B cell (primary cell): ENCODE measurements at regions not wholly inside any gene's neighbourhood (a gene's known extent, or its start where the extent isn't known, plus 50 kb on each side); places are given as distances from the start of the nearest gene placed in this dataset.

ENCODE experiments used
- ATAC-seq: fragments of 200-7000 bp; cut with Tn5 transposase; one replicate; pipeline ENCODE4 v1.10.0; 2021; ENCODE audit warnings: low read depth, mild to moderate bottlenecking, moderate number of reproducible peaks, moderate library complexity
- CTCF ChIA-PET: fragments of 350-600 bp; sonication (Branson Sonifier 250); formaldehyde crosslinking; loops from one replicate; lab custom pipeline; 2021; ENCODE audit warnings: antibody characterized with exemption, inconsistent platforms; lab: Charles Lee
- POLR2A ChIA-PET: fragments of 350-600 bp; sonication (Branson Sonifier 250); formaldehyde crosslinking; loops from one replicate; lab custom pipeline; 2021; ENCODE audit warnings: antibody characterized with exemption; lab: Charles Lee
- DNase-seq: peaks from one replicate; pipeline ENCODE4 v3.0.0; 2013
- H2AFZ ChIP-seq: 2 replicates; pipeline ENCODE4 v1.6.1; 2012; ENCODE audit warnings: mild to moderate bottlenecking, low read depth, low read length; ENCODE audit not compliant: insufficient read depth, poor library complexity, severe bottlenecking
- H3K27ac ChIP-seq, 2 donors: 1 replicate in 1 of 2; 2 replicates in 1 of 2; pipeline ENCODE4 v1.5.1; 2012 to 2013; ENCODE audit warnings: low read length in 2 of 2, mild to moderate bottlenecking in 2 of 2, moderate library complexity in 1 of 2
- H3K27me3 ChIP-seq, 4 experiments: fragments of 200-600 bp in 1 of 4; sonication (generic) in 1 of 4; replicated peaks in 1 of 4; 1 replicate in 2 of 4; 2 replicates in 2 of 4; pipeline versions ENCODE4 v1.6.1 to v1.7.0; 2013 to 2016; ENCODE audit warnings: low read length in 3 of 4, mild to moderate bottlenecking in 2 of 4, mixed read lengths in 1 of 4, moderate library complexity in 1 of 4; ENCODE audit not compliant: insufficient read depth in 4 of 4, control insufficient read depth in 3 of 4; ENCODE audit errors: control extremely low read depth in 1 of 4
- H3K36me3 ChIP-seq, 2 experiments: replicated peaks in 1 of 2; 1 replicate in 1 of 2; 2 replicates in 1 of 2; pipeline versions ENCODE4 v1.6.1 to v1.7.1; 2013; ENCODE audit warnings: low read length in 1 of 2; ENCODE audit not compliant: insufficient read depth in 2 of 2, control insufficient read depth in 1 of 2; ENCODE audit errors: control extremely low read depth in 1 of 2, extremely low read depth in 1 of 2
- H3K4me1 ChIP-seq, 2 donors: fragments of 200-600 bp in 1 of 2; sonication (generic) in 1 of 2; 1 replicate in 1 of 2; 2 replicates in 1 of 2; pipeline versions ENCODE4 v1.5.1 to v1.6.1; 2013 to 2017; ENCODE audit warnings: low read length in 2 of 2; ENCODE audit not compliant: control insufficient read depth in 2 of 2, insufficient read depth in 2 of 2
- H3K4me2 ChIP-seq: replicated peaks from 2 replicates; pipeline ENCODE3; 2012; ENCODE audit warnings: mild to moderate bottlenecking, low read depth, low read length; ENCODE audit not compliant: poor library complexity, severe bottlenecking
- H3K4me3 ChIP-seq, 5 experiments: fragments of 200-600 bp in 1 of 5; sonication (generic) in 1 of 5; 1 replicate in 3 of 5; 2 replicates in 2 of 5; pipeline versions ENCODE4 v1.5.1 to v1.7.0; 2011 to 2016; ENCODE audit warnings: low read length in 4 of 5, mild to moderate bottlenecking in 4 of 5, low read depth in 2 of 5, control low read depth in 1 of 5, moderate library complexity in 1 of 5; ENCODE audit not compliant: insufficient read depth in 1 of 5; ENCODE audit errors: control extremely low read depth in 1 of 5, extremely low read depth in 1 of 5
- H3K79me2 ChIP-seq: fragments of 200-600 bp; sonication (generic); one replicate; pipeline ENCODE4 v1.6.0; 2016; ENCODE audit warnings: low read length; ENCODE audit not compliant: control insufficient read depth, insufficient read depth
- H3K9ac ChIP-seq: fragments of 200-600 bp; sonication (generic); 2 replicates; pipeline ENCODE4 v1.6.1; 2017; ENCODE audit warnings: mild to moderate bottlenecking, low read length, moderate library complexity
- H3K9me3 ChIP-seq, 3 donors: one replicate each; pipeline versions ENCODE4 v1.6.1 to v1.7.1; 2013; ENCODE audit warnings: low read length in 2 of 3; ENCODE audit not compliant: control insufficient read depth in 2 of 3, insufficient read depth in 1 of 3; ENCODE audit errors: control extremely low read depth in 1 of 3
- H4K20me1 ChIP-seq: 2 replicates; pipeline ENCODE4 v1.6.0; 2012; ENCODE audit warnings: mild to moderate bottlenecking, low read length; ENCODE audit not compliant: insufficient read depth, control insufficient read depth, poor library complexity, severe bottlenecking
- H3K27ac Mint-ChIP-seq: one replicate; pipeline ENCODE4 v1.8.0; 2021; ENCODE audit warnings: mixed read lengths
- H3K27me3 Mint-ChIP-seq: one replicate; pipeline ENCODE4 v1.8.0; 2021; ENCODE audit warnings: mixed read lengths
- H3K4me1 Mint-ChIP-seq: one replicate; pipeline ENCODE4 v1.8.0; 2021; ENCODE audit warnings: mixed read lengths
- H3K4me3 Mint-ChIP-seq: one replicate; pipeline ENCODE4 v1.8.0; 2021; ENCODE audit warnings: mixed read lengths
- H3K9me3 Mint-ChIP-seq: one replicate; pipeline ENCODE4 v1.8.0; 2022; ENCODE audit warnings: mixed read lengths; ENCODE audit not compliant: insufficient read depth
- CTCF ChIP-seq: fragments of 200-600 bp; IDR thresholded peaks from one replicate; pipeline ENCODE4 v1.8.0; 2022; ENCODE audit warnings: antibody characterized with exemption, mild to moderate bottlenecking
- EZH2 ChIP-seq: IDR thresholded peaks from 2 replicates; pipeline ENCODE4 v1.6.1; 2012; ENCODE audit warnings: borderline replicate concordance, low read depth, mild to moderate bottlenecking, moderate library complexity, low read length; ENCODE audit not compliant: insufficient read depth, poor library complexity, severe bottlenecking
- WGBS: methylation state at CpG from one replicate; pipeline ENCODE4 v1.1.5; 2013; ENCODE audit warnings: missing lambda C conversion rate; ENCODE audit not compliant: insufficient coverage; 5-methylcytosine and 5-hydroxymethylcytosine counted together
- intact Hi-C: fragments of 100-400 bp; cut with micrococcal nuclease; formaldehyde crosslinking; loops from one replicate; pipeline ENCODE4 v1.10.0; 2022

- ChIA-PET CTCF (interaction anchor here (1.7 kb wide), 1 partner anchor 11 kb away, joined by 6 read pairs; no protein-coding TSS in a partner anchor), POLR2A (no interaction called here)
- no peak for ATAC-seq
- Histone ChIP-seq H3K36me3 (no peaks in the 10 kb centered on the region), H3K9me3 (peaks cover 0 to 5% (median 0%) of the 10 kb centered on the region in 3 donors), H3K4me1 (no peaks in the 10 kb centered on the region), H3K27ac (no peak overlapping the region), H2AFZ (no peak overlapping the region), H3K9ac (no peak overlapping the region), H3K27me3 (peaks cover 0 to 3% (median under 1%) of the 10 kb centered on the region in 4 experiments), H3K79me2 (no peaks in the 10 kb centered on the region), H3K4me2 (no peak overlapping the region), H3K4me3 (no peak overlapping the region), H4K20me1 (no peaks in the 10 kb centered on the region)
- H3K4me3 Mint-ChIP-seq = no peak overlapping the region
- H3K9me3 Mint-ChIP-seq = peaks cover 4% of the 10 kb centered on the region
- TF ChIP-seq CTCF (no peak), EZH2 (no peak)
- no peak overlapping the region for H3K27ac Mint-ChIP-seq
- no peak for DNase-seq
- intact Hi-C loops = no loop called here
- peaks cover 14% of the 10 kb centered on the region for H3K27me3 Mint-ChIP-seq
- WGBS = 96% methylated on average over 6 of the region's 6 CpGs
- H3K4me1 Mint-ChIP-seq = peaks cover 14% of the 10 kb centered on the region
Observed at GRCh38 chr11:31947051-31947450, 135.9 kb upstream of the PAX6 start.

- no peak overlapping the region for H3K27ac ChIP-seq
- TF ChIP-seq EZH2 = no peak
- TF ChIP-seq CTCF = no peak
- no peak overlapping the region for H3K4me2 ChIP-seq
- H3K9me3 Mint-ChIP-seq = peaks cover 4% of the 10 kb centered on the region
- H3K4me1 Mint-ChIP-seq = no peaks in the 10 kb centered on the region
- peaks cover 27% of the 10 kb centered on the region for H3K27me3 Mint-ChIP-seq
- ChIA-PET CTCF (no interaction called here), POLR2A (no interaction called here)
- peaks cover 0 to 3% (median 1%) of the 10 kb centered on the region in 4 experiments for H3K27me3 ChIP-seq
- intact Hi-C loops = no loop called here
- H3K27ac Mint-ChIP-seq = no peak overlapping the region
- no peaks in the 10 kb centered on the region for H3K4me1 ChIP-seq
- peaks cover 0 to 5% (median 0%) of the 10 kb centered on the region in 3 donors for H3K9me3 ChIP-seq
- H3K4me3 Mint-ChIP-seq = no peak overlapping the region
- no peak overlapping the region for H3K4me3 ChIP-seq
- WGBS = 0% methylated on average over 1 of the region's 2 CpGs
- no peaks in the 10 kb centered on the region for H4K20me1 ChIP-seq
- no peak overlapping the region for H2AFZ ChIP-seq
- no peak overlapping the region for H3K9ac ChIP-seq
- DNase-seq (no peak), ATAC-seq (no peak)
- H3K79me2 ChIP-seq = no peaks in the 10 kb centered on the region
- H3K36me3 ChIP-seq = no peaks in the 10 kb centered on the region
Observed at GRCh38 chr11:31943056-31943780, 132.1 kb upstream of the PAX6 start.
